HCT116 (cell line): ENCODE measurements at regions not wholly inside any gene's neighbourhood (a gene's known extent, or its start where the extent isn't known, plus 50 kb on each side); places are given as distances from the start of the nearest gene placed in this dataset.

Source experiments
- ATAC-seq: fragments of 200-7000 bp; cut with Tn5 transposase; 2 replicates; pipeline ENCODE4 v1.9.1; 2020; ENCODE audit warnings: mild to moderate bottlenecking, moderate library complexity
- BruUV-seq: library from RNA; stranded (reverse); fragments of 400-500 nt; replicated peaks from 2 replicates; lab custom pipeline; 2021; lab: Mats Ljungman, UMichigan
- CTCF ChIA-PET: fragments of 300-600 bp; sonication (Branson Sonifier 250); formaldehyde crosslinking; loops from one replicate; lab custom pipeline; 2021; ENCODE audit warnings: antibody characterized with exemption; lab: Charles Lee
- POLR2A ChIA-PET: fragments of 300-600, 350-600 bp; sonication (Branson Sonifier 250); formaldehyde crosslinking; loops from one replicate; lab custom pipeline; 2021; ENCODE audit warnings: antibody characterized with exemption; lab: Charles Lee
- RAD21 ChIA-PET, 2 experiments: fragments of 300-600 bp; sonication (Branson Sonifier 250); formaldehyde crosslinking; loops; one replicate each; lab custom pipeline; 2023; ENCODE audit warnings: low total read pairs in 2 of 2; ENCODE audit not compliant: uncharacterized antibody in 2 of 2, unreplicated experiment in 2 of 2, low non-redundant PET in 1 of 2; lab: Charles Lee
- DNase-seq: peaks from one replicate; pipeline ENCODE4 v3.0.0-alpha.2; 2010; ENCODE audit warnings: low read depth, low spot score
- H2AFZ ChIP-seq: fragments of 200-600 bp; shearing (Covaris generic), sonication (generic); 2 replicates; pipeline ENCODE4 v1.6.1; 2017; ENCODE audit warnings: low read depth, mixed run types, mixed read lengths, antibody characterized with exemption, low read length; ENCODE audit not compliant: poor library complexity, severe bottlenecking
- H3K27ac ChIP-seq: 2 replicates; pipeline ENCODE4 v1.5.1; 2012; ENCODE audit warnings: low read depth, low read length
- H3K27me3 ChIP-seq: fragments of 200-600 bp; sonication (generic); 2 replicates; pipeline ENCODE4 v1.6.1; 2016; ENCODE audit warnings: mixed run types, low read length, mixed read lengths; ENCODE audit not compliant: insufficient read depth
- H3K36me3 ChIP-seq, 2 experiments: fragments of 200-500 bp in 1 of 2; fragments of 200-600 bp in 1 of 2; sonication (Bioruptor generic) in 1 of 2; sonication (generic) in 1 of 2; 2 replicates each; pipeline versions ENCODE4 v1.5.1 to v1.6.1; 2014 to 2016; ENCODE audit warnings: low read length in 2 of 2, inconsistent platforms in 1 of 2, mixed read lengths in 1 of 2, mixed run types in 1 of 2; ENCODE audit not compliant: insufficient read depth in 2 of 2, control insufficient read depth in 1 of 2
- H3K4me1 ChIP-seq, 2 experiments: fragments of 200-600 bp in 1 of 2; sonication (generic) in 1 of 2; 2 replicates each; pipeline versions ENCODE4 v1.5.1 to v1.6.1; 2012 to 2017; ENCODE audit warnings: low read length in 2 of 2, inconsistent platforms in 1 of 2, mild to moderate bottlenecking in 1 of 2, mixed read lengths in 1 of 2, mixed run types in 1 of 2, moderate library complexity in 1 of 2; ENCODE audit not compliant: insufficient read depth in 2 of 2, control insufficient read depth in 1 of 2
- H3K4me2 ChIP-seq: fragments of 200-600 bp; sonication (generic); 2 replicates; pipeline ENCODE4 v1.6.1; 2017; ENCODE audit warnings: mixed run types, low read length, mixed read lengths
- H3K4me3 ChIP-seq, 2 experiments: fragments of 200-600 bp in 1 of 2; sonication (generic) in 1 of 2; replicated peaks in 1 of 2; 2 replicates each; pipeline ENCODE4 v1.5.1; 2011 to 2016; ENCODE audit warnings: low read length in 2 of 2, control low read depth in 1 of 2, low read depth in 1 of 2, mild to moderate bottlenecking in 1 of 2, mixed read lengths in 1 of 2, mixed run types in 1 of 2
- H3K79me2 ChIP-seq: fragments of 200-600 bp; sonication (generic); 2 replicates; pipeline ENCODE4 v1.6.1; 2017; ENCODE audit warnings: mild to moderate bottlenecking, mixed run types, low read length, moderate library complexity, mixed read lengths; ENCODE audit not compliant: insufficient read depth
- H3K9ac ChIP-seq: fragments of 200-600 bp; sonication (generic); 2 replicates; pipeline ENCODE4 v1.6.1; 2016; ENCODE audit warnings: low read length, mixed read lengths
- H3K9me2 ChIP-seq: fragments of 200-600 bp; sonication (generic), shearing (Covaris generic); 2 replicates; pipeline ENCODE4 v1.6.1; 2017; ENCODE audit warnings: mixed run types, mild to moderate bottlenecking, moderate library complexity; ENCODE audit not compliant: insufficient read depth
- H3K9me3 ChIP-seq, 2 experiments: fragments of 200-500 bp in 1 of 2; fragments of 200-600 bp in 1 of 2; sonication (Bioruptor generic) in 1 of 2; sonication (generic) in 1 of 2; 2 replicates each; pipeline ENCODE4 v1.6.1; 2014 to 2017; ENCODE audit warnings: low read length in 2 of 2, mixed read lengths in 2 of 2, inconsistent platforms in 1 of 2, low read depth in 1 of 2, mild to moderate bottlenecking in 1 of 2, mixed run types in 1 of 2, moderate library complexity in 1 of 2; ENCODE audit not compliant: control insufficient read depth in 1 of 2, insufficient read depth in 1 of 2
- H4K20me1 ChIP-seq: fragments of 200-600 bp; sonication (generic), shearing (Covaris generic); 2 replicates; pipeline ENCODE4 v1.6.1; 2017; ENCODE audit warnings: mixed run types, mild to moderate bottlenecking, moderate library complexity; ENCODE audit not compliant: insufficient read depth
- CEBPB ChIP-seq: IDR thresholded peaks from 2 replicates; pipeline ENCODE4 v1.6.1; 2012; ENCODE audit warnings: low read depth
- CTCF ChIP-seq, 3 experiments: fragments of 200-600 bp in 1 of 3; sonication (generic) in 1 of 3; IDR thresholded peaks in 2 of 3; conservative IDR thresholded peaks in 1 of 3; 2 replicates each; pipeline ENCODE4 v1.5.1; 2012 to 2017; ENCODE audit warnings: low read depth in 2 of 3, low read length in 2 of 3, antibody characterized with exemption in 1 of 3, borderline replicate concordance in 1 of 3, control low read depth in 1 of 3, mild to moderate bottlenecking in 1 of 3, mixed read lengths in 1 of 3, mixed run types in 1 of 3, moderate library complexity in 1 of 3; ENCODE audit not compliant: insufficient read depth in 1 of 3
- EZH2 ChIP-seq: fragments of 200-600 bp; sonication (generic); IDR thresholded peaks from 2 replicates; pipeline ENCODE4 v1.6.1; 2017; ENCODE audit warnings: antibody characterized with exemption, mixed run types
- JUND ChIP-seq: IDR thresholded peaks from 2 replicates; pipeline ENCODE4 v1.6.1; 2012
- MAX ChIP-seq: IDR thresholded peaks from 2 replicates; pipeline ENCODE4 v1.6.1; 2012
- POLR2A ChIP-seq: IDR thresholded peaks from 2 replicates; pipeline ENCODE4 v1.7.0; 2011; ENCODE audit warnings: borderline replicate concordance; ENCODE audit not compliant: insufficient read depth, insufficient read length; ENCODE audit errors: extremely low read depth
- RAD21 ChIP-seq: IDR thresholded peaks from 2 replicates; pipeline ENCODE4 v1.6.1; 2012; ENCODE audit warnings: low read depth, mild to moderate bottlenecking
- REST ChIP-seq: IDR thresholded peaks from 2 replicates; pipeline ENCODE4 v1.6.1; 2012; ENCODE audit warnings: low read depth
- SIN3A ChIP-seq: IDR thresholded peaks from 2 replicates; pipeline ENCODE4 v1.6.1; 2012; ENCODE audit warnings: low read depth
- SP1 ChIP-seq: IDR thresholded peaks from 2 replicates; pipeline ENCODE4 v1.6.1; 2012; ENCODE audit warnings: low read depth
- SRF ChIP-seq: IDR thresholded peaks from 2 replicates; pipeline ENCODE4 v1.6.1; 2012; ENCODE audit warnings: low read depth
- YY1 ChIP-seq: IDR thresholded peaks from 2 replicates; pipeline ENCODE4 v1.6.1; 2011; ENCODE audit warnings: low read length, low read depth, moderate library complexity, mild to moderate bottlenecking; ENCODE audit not compliant: insufficient replicate concordance; ENCODE audit errors: extremely low read depth
- ZBTB33 ChIP-seq: IDR thresholded peaks from 2 replicates; pipeline ENCODE4 v1.6.1; 2011; ENCODE audit warnings: mild to moderate bottlenecking, low read length, moderate library complexity; ENCODE audit not compliant: insufficient replicate concordance; ENCODE audit errors: extremely low read depth
- ZFX ChIP-seq: fragments of 450-650 bp; IDR thresholded peaks from 2 replicates; pipeline ENCODE4 v1.6.1; 2017
- intact Hi-C: fragments of 100-400 bp; cut with micrococcal nuclease; formaldehyde crosslinking; loops from 2 replicates; pipeline ENCODE4 v1.10.0; 2022

GRCh38 chr16:75803753-75804152 is 77.5 kb upstream of the CPHXL start (continued):
- TF ChIP-seq REST (no peak), JUND (no peak), CTCF (IDR thresholded peaks at IDR 0.05 in 2 of 3, conservative IDR thresholded peaks at IDR 0.05 in 1 of 3; ENCODE audit: borderline replicate concordance in 1 of 3, insufficient read depth in 1 of 3, low read depth in 2 of 3, low read length in 2 of 3) (no peak)
- TF ChIP-seq, all 23 proteins: peak for 0

GRCh38 chr16:75804368-75804767 is 78.1 kb upstream of the CPHXL start:
- no peak for ATAC-seq
- no peaks in the 10 kb centered on the region for H3K9me3 ChIP-seq
- no peaks in the 10 kb centered on the region for H3K36me3 ChIP-seq
- BruUV-seq: no TSS peak
- ChIA-PET CTCF (no interaction called here), POLR2A (no interaction called here), RAD21 (no interaction called here)
- no peaks in the 10 kb centered on the region for H3K9me2 ChIP-seq
- no peak overlapping the region for H3K9ac ChIP-seq
- H2AFZ ChIP-seq: no peak overlapping the region
- no peak overlapping the region for H3K4me2 ChIP-seq
- H3K27me3 ChIP-seq: peaks cover 16% of the 10 kb centered on the region
- no peaks in the 10 kb centered on the region for H3K79me2 ChIP-seq
- no peak for DNase-seq
- intact Hi-C loops: loop anchor here (5.0 to 10.0 kb wide), 2 partner anchors 830 to 1368 kb away; no protein-coding TSS in a partner anchor
- H3K27ac ChIP-seq: no peak overlapping the region
- no peak overlapping the region for H3K4me3 ChIP-seq
- H3K4me1 ChIP-seq: no peaks in the 10 kb centered on the region
- H4K20me1 ChIP-seq: no peaks in the 10 kb centered on the region
- TF ChIP-seq JUND: no peak
- TF ChIP-seq SP1: no peak
- TF ChIP-seq REST: no peak
- no peak for TF ChIP-seq SIN3A
- no peak for TF ChIP-seq EZH2
- no peak for TF ChIP-seq CEBPB
- no peak for TF ChIP-seq POLR2A
- TF ChIP-seq YY1: no peak
- no peak for TF ChIP-seq ZFX
- TF ChIP-seq MAX: no peak
- TF ChIP-seq SRF: no peak
- no peak for TF ChIP-seq ZBTB33
- TF ChIP-seq RAD21: no peak
